IMR-90 (cell line): ENCODE measurements at regions not wholly inside any gene's neighbourhood (a gene's known extent, or its start where the extent isn't known, plus 50 kb on each side); places are given as distances from the start of the nearest gene placed in this dataset.

Source experiments
- ATAC-seq: fragments of 200-7000 bp; cut with Tn5 transposase; 2 replicates; pipeline ENCODE4 v1.9.1; 2020; ENCODE audit warnings: low read depth, mild to moderate bottlenecking, moderate library complexity
- BruUV-seq: library from RNA; stranded (reverse); fragments of 400-500 nt; replicated peaks from 2 replicates; lab custom pipeline; 2021; lab: Mats Ljungman, UMichigan
- CTCF ChIA-PET: fragments of 300-600 bp; formaldehyde crosslinking; extraction: SDS; loops from one replicate; lab custom pipeline; 2021; ENCODE audit warnings: antibody characterized with exemption; lab: Yijun Ruan, JAX
- POLR2A ChIA-PET: fragments of 300-600 bp; sonication (Branson Sonifier 250); formaldehyde crosslinking; loops from one replicate; lab custom pipeline; 2022; ENCODE audit warnings: antibody characterized with exemption; ENCODE audit not compliant: unreplicated experiment; lab: Charles Lee
- DNase-seq: peaks from one replicate; pipeline ENCODE4 v3.0.0; 2013
- H2AFZ ChIP-seq: replicated peaks from 2 replicates; pipeline ENCODE3; 2013; ENCODE audit warnings: low read length, mild to moderate bottlenecking; ENCODE audit not compliant: poor library complexity
- H2AK5ac ChIP-seq: 2 replicates; pipeline ENCODE4 v1.6.1; 2013; ENCODE audit warnings: low read depth, low read length, inconsistent platforms
- H2AK9ac ChIP-seq: replicated peaks from 2 replicates; pipeline ENCODE3; 2013; ENCODE audit warnings: mild to moderate bottlenecking, low read depth, low read length, moderate library complexity; ENCODE audit not compliant: poor library complexity
- H2BK120ac ChIP-seq: 2 replicates; pipeline ENCODE4 v1.6.1; 2013; ENCODE audit warnings: low read depth, low read length, inconsistent platforms
- H2BK15ac ChIP-seq: 3 replicates; pipeline ENCODE4 v1.6.1; 2013; ENCODE audit warnings: low read depth, low read length, inconsistent platforms
- H2BK20ac ChIP-seq: 2 replicates; pipeline ENCODE4 v1.6.1; 2013; ENCODE audit warnings: low read depth, mild to moderate bottlenecking, inconsistent platforms, low read length, moderate library complexity
- H2BK5ac ChIP-seq: 2 replicates; pipeline ENCODE4 v1.6.1; 2013; ENCODE audit warnings: mild to moderate bottlenecking, low read depth, low read length, inconsistent platforms; ENCODE audit not compliant: poor library complexity, severe bottlenecking
- H3K14ac ChIP-seq: replicated peaks from 2 replicates; pipeline ENCODE4 v1.6.1; 2013; ENCODE audit warnings: low read depth, low read length, inconsistent platforms
- H3K18ac ChIP-seq: 2 replicates; pipeline ENCODE4 v1.6.1; 2013; ENCODE audit warnings: low read depth, low read length, control low read depth
- H3K23ac ChIP-seq: 2 replicates; pipeline ENCODE4 v1.6.1; 2013; ENCODE audit warnings: low read depth, low read length, inconsistent platforms
- H3K27ac ChIP-seq: 2 replicates; pipeline ENCODE4 v1.5.1; 2013; ENCODE audit warnings: mild to moderate bottlenecking, control low read depth, low read length; ENCODE audit not compliant: insufficient read depth
- H3K27me3 ChIP-seq: 2 replicates; pipeline ENCODE4 v1.6.1; 2013; ENCODE audit warnings: low read length; ENCODE audit not compliant: control insufficient read depth, insufficient read depth
- H3K36me3 ChIP-seq: 2 replicates; pipeline ENCODE4 v1.6.1; 2013; ENCODE audit warnings: low read length, mixed read lengths; ENCODE audit not compliant: control insufficient read depth, insufficient read depth
- H3K4ac ChIP-seq: 2 replicates; pipeline ENCODE4 v1.6.1; 2013; ENCODE audit warnings: low read depth, low read length, inconsistent platforms
- H3K4me1 ChIP-seq: 2 replicates; pipeline ENCODE4 v1.6.1; 2013; ENCODE audit warnings: low read length, mixed read lengths; ENCODE audit not compliant: control insufficient read depth, insufficient read depth
- H3K4me2 ChIP-seq: 2 replicates; pipeline ENCODE4 v1.6.1; 2013; ENCODE audit warnings: low read depth, mild to moderate bottlenecking, control low read depth, low read length, moderate library complexity
- H3K4me3 ChIP-seq: 2 replicates; pipeline ENCODE4 v1.5.1; 2013; ENCODE audit warnings: low read depth, mild to moderate bottlenecking, control low read depth, low read length, moderate library complexity; ENCODE audit not compliant: insufficient read depth
- H3K56ac ChIP-seq: 2 replicates; pipeline ENCODE4 v1.6.1; 2013; ENCODE audit warnings: low read length, inconsistent platforms; ENCODE audit not compliant: insufficient read depth; ENCODE audit errors: extremely low read depth
- H3K79me1 ChIP-seq, 2 experiments: 2 replicates each; pipeline ENCODE4 v1.6.1; 2013; ENCODE audit warnings: low read length in 2 of 2, inconsistent platforms in 1 of 2, low read depth in 1 of 2
- H3K9ac ChIP-seq: 2 replicates; pipeline ENCODE4 v1.6.1; 2013; ENCODE audit warnings: low read depth, low read length, control low read depth
- H3K9me1 ChIP-seq: 2 replicates; pipeline ENCODE4 v1.6.1; 2013; ENCODE audit warnings: low read length, inconsistent platforms; ENCODE audit not compliant: insufficient read depth
- H3K9me3 ChIP-seq: 2 replicates; pipeline ENCODE4 v1.6.1; 2013; ENCODE audit warnings: low read length; ENCODE audit not compliant: control insufficient read depth, insufficient read depth
- H4K20me1 ChIP-seq: 2 replicates; pipeline ENCODE4 v1.6.1; 2013; ENCODE audit warnings: low read length, inconsistent platforms; ENCODE audit not compliant: insufficient read depth
- H4K5ac ChIP-seq: 2 replicates; pipeline ENCODE4 v1.6.1; 2013; ENCODE audit warnings: mild to moderate bottlenecking, low read depth, low read length, control low read depth
- H4K8ac ChIP-seq, 2 experiments: 2 replicates each; pipeline ENCODE4 v1.6.1; 2013; ENCODE audit warnings: low read depth in 2 of 2, low read length in 2 of 2, control low read depth in 1 of 2, inconsistent platforms in 1 of 2
- H4K91ac ChIP-seq: 2 replicates; pipeline ENCODE4 v1.6.1; 2013; ENCODE audit warnings: low read depth, low read length, inconsistent platforms; ENCODE audit not compliant: insufficient read depth
- BHLHE40 ChIP-seq: fragments of 150-350 bp; IDR thresholded peaks from 2 replicates; pipeline ENCODE4 v1.6.1; 2016; ENCODE audit warnings: mild to moderate bottlenecking, low read depth, low read length
- FOS ChIP-seq: fragments of 150-350 bp; IDR thresholded peaks from 2 replicates; pipeline ENCODE4 v1.6.1; 2016; ENCODE audit warnings: low read depth, low read length
- POLR2A ChIP-seq: IDR thresholded peaks from 2 replicates; pipeline ENCODE4 v1.6.1; 2012; ENCODE audit warnings: mild to moderate bottlenecking, low read depth, low read length
- WGBS, 2 experiments: methylation state at CpG; one replicate each; pipeline versions ENCODE4 v1.1.5 to v1.1.7; 2013; ENCODE audit warnings: missing lambda C conversion rate in 2 of 2; ENCODE audit not compliant: insufficient read length in 1 of 2; ENCODE audit errors: extremely low coverage in 2 of 2; 5-methylcytosine and 5-hydroxymethylcytosine counted together
- dilution Hi-C: fragments of 300-500 bp; cut with HindIII; formaldehyde crosslinking; loops from one replicate; pipeline ENCODE4 v1.14.3; 2018; ENCODE audit warnings: low sequenced_read_pairs; ENCODE audit not compliant: unreplicated experiment
- in situ Hi-C: fragments of 300-500 bp; cut with MboI; formaldehyde crosslinking; loops from 3 replicates; pipeline ENCODE4 v1.14.3; 2019; ENCODE audit warnings: low sequenced_read_pairs, inconsistent platforms, mixed read lengths
- intact Hi-C: fragments of 100-400 bp; cut with micrococcal nuclease; formaldehyde crosslinking; loops from 2 replicates; pipeline ENCODE4 v1.10.0; 2022

DNA sequence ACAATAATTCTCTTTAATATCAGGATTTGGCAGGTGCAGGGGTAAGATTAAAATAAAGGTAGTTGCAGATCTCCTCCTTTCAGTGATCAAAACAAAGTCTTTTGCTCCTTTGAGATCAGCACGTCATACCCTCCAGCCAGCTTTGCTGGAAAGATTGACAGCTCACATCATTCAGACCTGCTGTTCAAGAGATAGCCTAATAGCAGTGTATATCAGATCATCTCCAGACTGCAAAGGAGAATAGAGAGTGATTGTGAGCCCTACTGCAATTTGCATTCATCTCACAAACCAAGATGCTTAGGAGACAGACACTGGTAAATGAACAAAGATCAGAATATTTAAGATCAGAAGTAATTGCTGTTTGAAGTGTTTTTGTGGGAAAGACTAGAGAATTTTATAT lies 135.8 kb upstream of the DSEL start:
- Histone ChIP-seq H3K27ac (no peak overlapping the region), H3K9me3 (no peaks in the 10 kb centered on the region), H3K27me3 (no peaks in the 10 kb centered on the region), H2BK20ac (no peak overlapping the region), H2AK9ac (no peak overlapping the region), H3K4ac (no peak overlapping the region), H3K4me2 (no peak overlapping the region), H2BK15ac (no peak overlapping the region), H2AFZ (no peak overlapping the region), H3K18ac (no peak overlapping the region), H3K14ac (no peak overlapping the region), H4K5ac (no peak overlapping the region), H3K79me1 (no peaks in the 10 kb centered on the region), H3K36me3 (no peaks in the 10 kb centered on the region), H3K4me1 (no peaks in the 10 kb centered on the region), H3K56ac (no peak overlapping the region), H3K9me1 (no peaks in the 10 kb centered on the region), H2BK120ac (no peak overlapping the region), H2AK5ac (no peak overlapping the region), H4K91ac (no peak overlapping the region), H4K8ac (no peak overlapping the region), H3K23ac (no peak overlapping the region), H3K9ac (no peak overlapping the region), H4K20me1 (no peaks in the 10 kb centered on the region), H2BK5ac (no peak overlapping the region), H3K4me3 (no peak overlapping the region)
- BruUV-seq: no TSS peak
- dilution Hi-C loops: no loop called here
- intact Hi-C loops: no loop called here
- CTCF ChIA-PET: interaction anchor here (1.0 kb wide), 1 partner anchor 18 kb away, joined by 3 read pairs; no protein-coding TSS in a partner anchor
- DNase-seq (no peak), ATAC-seq (no peak)
- TF ChIP-seq POLR2A (no peak), FOS (no peak), BHLHE40 (no peak)
- in situ Hi-C loops: no loop called here
- POLR2A ChIA-PET: no interaction called here
- no CpG with 5 or more reads among the region's 1 CpG for WGBS, 2 experiments
